ENCODE measurements at regions not wholly inside any gene's neighbourhood (a gene's known extent, or its start where the extent isn't known, plus 50 kb on each side); places are given as distances from the start of the nearest gene placed in this dataset.

GRCh38 chr2:146444987-146445386 lies 1399.8 kb upstream of the ACVR2A start:
- no peak for TF ChIP-seq TSHZ2 (CRISPR knock-in tag; IDR thresholded peaks at IDR 0.05)
- TF ChIP-seq CSDC2 (CRISPR knock-in tag; IDR thresholded peaks at IDR 0.05) = no peak
- TF ChIP-seq GLIS3 (CRISPR knock-in tag; IDR thresholded peaks at IDR 0.05) = no peak
- no peak for TF ChIP-seq ZFP30 (CRISPR knock-in tag; IDR thresholded peaks at IDR 0.05)
- no peak for TF ChIP-seq ARNTL (CRISPR knock-in tag; IDR thresholded peaks at IDR 0.05; ENCODE audit: borderline replicate concordance, low read depth)
- TF ChIP-seq ZNF8 (CRISPR knock-in tag; IDR thresholded peaks at IDR 0.05) = no peak
- no peak for TF ChIP-seq CSRNP3 (CRISPR knock-in tag; IDR thresholded peaks at IDR 0.05)
- no peak for TF ChIP-seq PATZ1 (CRISPR knock-in tag; IDR thresholded peaks at IDR 0.05; ENCODE audit: borderline replicate concordance)
- TF ChIP-seq, protein P1, sequence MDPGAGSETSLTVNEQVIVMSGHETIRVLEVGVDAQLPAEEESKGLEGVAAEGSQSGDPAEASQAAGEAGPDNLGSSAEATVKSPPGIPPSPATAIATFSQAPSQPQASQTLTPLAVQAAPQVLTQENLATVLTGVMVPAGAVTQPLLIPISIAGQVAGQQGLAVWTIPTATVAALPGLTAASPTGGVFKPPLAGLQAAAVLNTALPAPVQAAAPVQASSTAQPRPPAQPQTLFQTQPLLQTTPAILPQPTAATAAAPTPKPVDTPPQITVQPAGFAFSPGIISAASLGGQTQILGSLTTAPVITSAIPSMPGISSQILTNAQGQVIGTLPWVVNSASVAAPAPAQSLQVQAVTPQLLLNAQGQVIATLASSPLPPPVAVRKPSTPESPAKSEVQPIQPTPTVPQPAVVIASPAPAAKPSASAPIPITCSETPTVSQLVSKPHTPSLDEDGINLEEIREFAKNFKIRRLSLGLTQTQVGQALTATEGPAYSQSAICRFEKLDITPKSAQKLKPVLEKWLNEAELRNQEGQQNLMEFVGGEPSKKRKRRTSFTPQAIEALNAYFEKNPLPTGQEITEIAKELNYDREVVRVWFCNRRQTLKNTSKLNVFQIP (CRISPR knock-in tag; IDR thresholded peaks at IDR 0.05; ENCODE audit: borderline replicate concordance, low read depth) = no peak
- TF ChIP-seq ZNF70 (CRISPR knock-in tag; IDR thresholded peaks at IDR 0.05) = no peak
